ENCODE measurements at regions not wholly inside any gene's neighbourhood (a gene's known extent, or its start where the extent isn't known, plus 50 kb on each side); places are given as distances from the start of the nearest gene placed in this dataset.

GRCh38 chr10:69739634-69740033, 62.1 kb upstream of the COL13A1 start:
- no peak for DNase-seq (ENCODE audit: low spot score)
- Mint-ChIP-seq H3K36me3 (no peaks in the 10 kb centered on the region), H3K4me1 (ENCODE audit: low read depth in 2 of 2) (peaks cover 4% of the 10 kb centered on the region in 2 donors), H3K27ac (no peak overlapping the region), H3K9me3 (no peaks in the 10 kb centered on the region), H3K27me3 (peaks cover 6 to 12% of the 10 kb centered on the region in 2 donors), H3K4me3 (no peak overlapping the region)
- no peak for ATAC-seq

GRCh38 chr10:69740126-69740525, 61.6 kb upstream of the COL13A1 start:
- H3K4me1 Mint-ChIP-seq (ENCODE audit: low read depth in 2 of 2): no peaks in the 10 kb centered on the region
- no peak overlapping the region for H3K27ac Mint-ChIP-seq
- peaks cover 9 to 16% of the 10 kb centered on the region in 2 donors for H3K27me3 Mint-ChIP-seq
- no peak overlapping the region for H3K4me3 Mint-ChIP-seq
- no peaks in the 10 kb centered on the region for H3K9me3 Mint-ChIP-seq
- ATAC-seq (no peak), DNase-seq (ENCODE audit: low spot score) (no peak)
- no peaks in the 10 kb centered on the region for H3K36me3 Mint-ChIP-seq

GRCh38 chr10:69741252-69741651, 60.5 kb upstream of the COL13A1 start:
- Mint-ChIP-seq H3K36me3 (no peaks in the 10 kb centered on the region), H3K9me3 (no peaks in the 10 kb centered on the region), H3K4me3 (no peak overlapping the region), H3K27me3 (peaks cover 13 to 28% of the 10 kb centered on the region in 2 donors), H3K4me1 (ENCODE audit: low read depth in 2 of 2) (no peaks in the 10 kb centered on the region), H3K27ac (no peak overlapping the region)
- DNase-seq (ENCODE audit: low spot score) (no peak), ATAC-seq (no peak)

GRCh38 chr10:69741671-69742355, 59.9 kb upstream of the COL13A1 start:
- Mint-ChIP-seq H3K4me1 (ENCODE audit: low read depth in 2 of 2) (no peaks in the 10 kb centered on the region), H3K9me3 (no peaks in the 10 kb centered on the region), H3K27me3 (peaks cover 13 to 33% of the 10 kb centered on the region in 2 donors), H3K27ac (no peak overlapping the region), H3K36me3 (no peaks in the 10 kb centered on the region), H3K4me3 (no peak overlapping the region)
- ATAC-seq (no peak), DNase-seq (ENCODE audit: low spot score) (no peak)

- H3K27me3 Mint-ChIP-seq: peaks cover 13 to 36% of the 10 kb centered on the region in 2 donors
- H3K4me3 Mint-ChIP-seq: no peak overlapping the region
- peak; percentile 29 for DNase-seq (ENCODE audit: low spot score)
- no peak for ATAC-seq
- H3K27ac Mint-ChIP-seq: no peak overlapping the region
- no peaks in the 10 kb centered on the region for H3K4me1 Mint-ChIP-seq (ENCODE audit: low read depth in 2 of 2)
- H3K36me3 Mint-ChIP-seq: no peaks in the 10 kb centered on the region
- no peaks in the 10 kb centered on the region for H3K9me3 Mint-ChIP-seq
These were observed 59.4 kb upstream of the COL13A1 start for GRCh38 chr10:69742356-69742695.

GRCh38 chr10:69742928-69743602, 58.6 kb upstream of the COL13A1 start:
- Mint-ChIP-seq H3K9me3 (no peaks in the 10 kb centered on the region), H3K27ac (no peak overlapping the region), H3K36me3 (no peaks in the 10 kb centered on the region), H3K4me3 (no peak overlapping the region), H3K27me3 (peaks cover 13 to 36% of the 10 kb centered on the region in 2 donors), H3K4me1 (ENCODE audit: low read depth in 2 of 2) (no peaks in the 10 kb centered on the region)
- no peak for DNase-seq (ENCODE audit: low spot score)
- ATAC-seq: no peak

- no peak overlapping the region for H3K27ac Mint-ChIP-seq
- no peaks in the 10 kb centered on the region for H3K4me1 Mint-ChIP-seq (ENCODE audit: low read depth in 2 of 2)
- no peaks in the 10 kb centered on the region for H3K9me3 Mint-ChIP-seq
- DNase-seq (ENCODE audit: low spot score) (no peak), ATAC-seq (no peak)
- H3K4me3 Mint-ChIP-seq: no peak overlapping the region
- no peaks in the 10 kb centered on the region for H3K36me3 Mint-ChIP-seq
- H3K27me3 Mint-ChIP-seq: peaks cover 15 to 46% of the 10 kb centered on the region in 2 donors
These were observed 56.7 kb upstream of the COL13A1 start for GRCh38 chr10:69744971-69745370.

- ATAC-seq: no peak
- peaks cover 17 to 52% of the 10 kb centered on the region in 2 donors for H3K27me3 Mint-ChIP-seq
These were observed 56.0 kb upstream of the COL13A1 start for GRCh38 chr10:69745698-69746097.

GRCh38 chr10:69747179-69747578, 54.5 kb upstream of the COL13A1 start:
- Mint-ChIP-seq H3K4me3 (no peak overlapping the region), H3K27ac (no peak overlapping the region), H3K4me1 (ENCODE audit: low read depth in 2 of 2) (no peaks in the 10 kb centered on the region), H3K27me3 (peaks cover 21 to 61% of the 10 kb centered on the region in 2 donors), H3K9me3 (no peaks in the 10 kb centered on the region), H3K36me3 (no peaks in the 10 kb centered on the region)
- DNase-seq (ENCODE audit: low spot score) (no peak), ATAC-seq (no peak)

More at GRCh38 chr10:69745698-69746097, 56.0 kb upstream of the COL13A1 start:
- H3K36me3 Mint-ChIP-seq: no peaks in the 10 kb centered on the region
- DNase-seq (ENCODE audit: low spot score): no peak
- H3K4me3 Mint-ChIP-seq: no peak overlapping the region
- H3K27ac Mint-ChIP-seq: no peak overlapping the region
- no peaks in the 10 kb centered on the region for H3K4me1 Mint-ChIP-seq (ENCODE audit: low read depth in 2 of 2)
- no peaks in the 10 kb centered on the region for H3K9me3 Mint-ChIP-seq

GRCh38 chr10:69748621-69749020, 53.1 kb upstream of the COL13A1 start:
- H3K4me3 Mint-ChIP-seq: no peak overlapping the region
- no peaks in the 10 kb centered on the region for H3K9me3 Mint-ChIP-seq
- ATAC-seq: peak in 1 of 2 donors; percentile 40
- H3K27ac Mint-ChIP-seq: no peak overlapping the region
- H3K36me3 Mint-ChIP-seq: no peaks in the 10 kb centered on the region
- H3K4me1 Mint-ChIP-seq (ENCODE audit: low read depth in 2 of 2): no peaks in the 10 kb centered on the region
- peaks cover 19 to 53% of the 10 kb centered on the region in 2 donors for H3K27me3 Mint-ChIP-seq
- DNase-seq (ENCODE audit: low spot score): peak; percentile 15

- Mint-ChIP-seq H3K4me3 (no peak overlapping the region), H3K9me3 (no peaks in the 10 kb centered on the region), H3K36me3 (no peaks in the 10 kb centered on the region), H3K27ac (no peak overlapping the region), H3K4me1 (ENCODE audit: low read depth in 2 of 2) (no peaks in the 10 kb centered on the region), H3K27me3 (peaks cover 19 to 52% of the 10 kb centered on the region in 2 donors)
- DNase-seq (ENCODE audit: low spot score): peak; percentile 12
- ATAC-seq: no peak
These were observed 52.3 kb upstream of the COL13A1 start for GRCh38 chr10:69749178-69750010.

- H3K4me1 Mint-ChIP-seq (ENCODE audit: low read depth in 2 of 2): no peaks in the 10 kb centered on the region
- no peak overlapping the region for H3K27ac Mint-ChIP-seq
- ATAC-seq (peak in 1 of 2 donors; percentile 7), DNase-seq (ENCODE audit: low spot score) (peak; percentile 32)
- H3K9me3 Mint-ChIP-seq: no peaks in the 10 kb centered on the region
- no peak overlapping the region for H3K4me3 Mint-ChIP-seq
- no peaks in the 10 kb centered on the region for H3K36me3 Mint-ChIP-seq
- peaks cover 16 to 46% of the 10 kb centered on the region in 2 donors for H3K27me3 Mint-ChIP-seq
These were observed 51.7 kb upstream of the COL13A1 start for GRCh38 chr10:69750011-69750373.

- Mint-ChIP-seq H3K4me1 (ENCODE audit: low read depth in 2 of 2) (no peaks in the 10 kb centered on the region), H3K27ac (no peak overlapping the region), H3K9me3 (no peaks in the 10 kb centered on the region), H3K27me3 (peaks cover 13 to 39% of the 10 kb centered on the region in 2 donors), H3K36me3 (no peaks in the 10 kb centered on the region), H3K4me3 (no peak overlapping the region)
- no peak for ATAC-seq
- DNase-seq (ENCODE audit: low spot score): peak; percentile 18
These were observed 51.0 kb upstream of the COL13A1 start for GRCh38 chr10:69750725-69751124.

GRCh38 chr10:69751214-69751613, 50.5 kb upstream of the COL13A1 start:
- H3K9me3 Mint-ChIP-seq: no peaks in the 10 kb centered on the region
- no peak overlapping the region for H3K4me3 Mint-ChIP-seq
- ATAC-seq (no peak), DNase-seq (ENCODE audit: low spot score) (peak; percentile 20)
- H3K27me3 Mint-ChIP-seq: peaks cover 12 to 34% of the 10 kb centered on the region in 2 donors
- no peaks in the 10 kb centered on the region for H3K36me3 Mint-ChIP-seq
- no peaks in the 10 kb centered on the region for H3K4me1 Mint-ChIP-seq (ENCODE audit: low read depth in 2 of 2)
- no peak overlapping the region for H3K27ac Mint-ChIP-seq
